ENCODE measurements at regions not wholly inside any gene's neighbourhood (a gene's known extent, or its start where the extent isn't known, plus 50 kb on each side); places are given as distances from the start of the nearest gene placed in this dataset.

GRCh38 chr17:36730095-36730808 lies 128.9 kb downstream of the MRM1 start:
- DNase-seq: no peak

- DNase-seq: no peak
Observed at GRCh38 chr17:36730857-36731490, 129.6 kb downstream of the MRM1 start.

- DNase-seq: no peak
Observed at GRCh38 chr17:36731811-36732210, 130.4 kb downstream of the MRM1 start.

- DNase-seq: no peak
Observed at GRCh38 chr17:36732351-36732750, 131.0 kb downstream of the MRM1 start.

- DNase-seq: no peak
Observed at GRCh38 chr17:36736201-36737156, 135.1 kb downstream of the MRM1 start.

GRCh38 chr17:36739208-36739607 lies 137.8 kb downstream of the MRM1 start:
- no peak for DNase-seq

- DNase-seq: no peak
Observed at GRCh38 chr17:36740157-36740556, 138.8 kb downstream of the MRM1 start.

- DNase-seq: no peak
Observed at GRCh38 chr17:36741019-36741902, 139.9 kb downstream of the MRM1 start.

- DNase-seq: no peak
Observed at GRCh38 chr17:36742267-36743000, 141.1 kb downstream of the MRM1 start.

- DNase-seq: peak; percentile 53
Observed at GRCh38 chr17:36743130-36743529, 141.7 kb downstream of the MRM1 start.

- no peak for DNase-seq
Observed at GRCh38 chr17:36746381-36747053, 145.1 kb downstream of the MRM1 start.

GRCh38 chr17:36747861-36748260 lies 146.5 kb downstream of the MRM1 start:
- DNase-seq: no peak

- DNase-seq: no peak
Observed at GRCh38 chr17:36748272-36748671, 146.9 kb downstream of the MRM1 start.

- DNase-seq: no peak
Observed at GRCh38 chr17:36749493-36749892, 148.1 kb downstream of the MRM1 start.

- DNase-seq: no peak
Observed at GRCh38 chr17:36750316-36750885, 149.0 kb downstream of the MRM1 start.

GRCh38 chr17:36752096-36752888 lies 150.9 kb downstream of the MRM1 start:
- DNase-seq: no peak

GRCh38 chr17:36755586-36755985 lies 154.2 kb downstream of the MRM1 start:
- peak; percentile 38 for DNase-seq

GRCh38 chr17:36756695-36757094 lies 155.3 kb downstream of the MRM1 start:
- DNase-seq: no peak

- DNase-seq: no peak
Observed at GRCh38 chr17:36760425-36760824, 159.0 kb downstream of the MRM1 start.

Data from NCI-H526 treated with DMSO at 0.1 percent for 48 hours (cell line).